ENCODE measurements at regions not wholly inside any gene's neighbourhood (a gene's known extent, or its start where the extent isn't known, plus 50 kb on each side); places are given as distances from the start of the nearest gene placed in this dataset.
"Not testable (repeated sequence)": the region's sequence is repeated elsewhere in the genome, so short reads cannot be mapped to it uniquely, and the experiment has no call there.

DNA sequence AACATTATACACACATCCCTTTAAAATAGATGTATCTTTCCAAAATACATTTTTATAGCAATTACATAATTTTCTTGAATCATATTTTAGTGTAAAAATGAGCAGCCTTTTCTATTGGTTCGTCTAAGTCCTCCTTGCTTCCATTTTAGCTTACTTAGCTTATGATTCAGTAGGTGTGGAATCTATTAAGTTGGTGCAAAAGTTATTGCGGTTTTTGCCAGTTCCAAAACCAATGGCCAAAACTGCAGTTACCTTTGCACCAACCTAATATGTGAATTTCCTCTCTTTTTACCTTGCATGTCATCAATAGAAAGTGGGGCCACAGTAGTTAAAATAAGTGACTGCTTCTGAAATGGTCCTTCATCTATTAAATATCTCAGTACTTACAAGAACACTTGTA, 279.0 kb downstream of the OTUD1 start:
- H3K27me3 Mint-ChIP-seq: peaks cover 2% of the 10 kb centered on the region
- H3K4me3 Mint-ChIP-seq: no peak overlapping the region
- H3K36me3 Mint-ChIP-seq: no peaks in the 10 kb centered on the region
- H3K9me3 Mint-ChIP-seq: peaks cover 0 to 10% (median 2%) of the 10 kb centered on the region in 3 donors
- H3K4me1 Mint-ChIP-seq: no peaks in the 10 kb centered on the region
- H3K27ac Mint-ChIP-seq: no peak overlapping the region

DNA sequence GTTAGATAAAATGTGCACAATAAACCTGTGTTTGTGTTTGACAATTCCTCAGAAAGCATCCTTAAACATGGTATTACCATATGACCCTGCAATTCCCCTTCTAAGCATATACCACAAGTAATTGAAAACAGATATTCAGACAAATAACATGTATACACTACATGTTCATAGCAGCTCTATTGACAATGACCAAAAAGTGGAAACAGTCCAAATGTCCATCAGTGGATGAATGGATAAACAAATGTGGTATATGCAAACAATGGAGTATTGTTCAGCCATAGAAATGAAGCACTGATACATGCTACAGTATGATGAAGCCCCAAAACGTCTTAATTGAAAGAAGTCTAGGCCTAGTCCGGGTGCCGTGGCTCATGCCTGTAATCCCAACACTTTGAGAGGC, 280.1 kb downstream of the OTUD1 start:
- Mint-ChIP-seq H3K27ac (no peak overlapping the region), H3K27me3 (peaks cover 2% of the 10 kb centered on the region), H3K4me1 (no peaks in the 10 kb centered on the region), H3K4me3 (no peak overlapping the region), H3K9me3 (peaks cover 0 to 10% (median 2%) of the 10 kb centered on the region in 3 donors), H3K36me3 (no peaks in the 10 kb centered on the region)

DNA sequence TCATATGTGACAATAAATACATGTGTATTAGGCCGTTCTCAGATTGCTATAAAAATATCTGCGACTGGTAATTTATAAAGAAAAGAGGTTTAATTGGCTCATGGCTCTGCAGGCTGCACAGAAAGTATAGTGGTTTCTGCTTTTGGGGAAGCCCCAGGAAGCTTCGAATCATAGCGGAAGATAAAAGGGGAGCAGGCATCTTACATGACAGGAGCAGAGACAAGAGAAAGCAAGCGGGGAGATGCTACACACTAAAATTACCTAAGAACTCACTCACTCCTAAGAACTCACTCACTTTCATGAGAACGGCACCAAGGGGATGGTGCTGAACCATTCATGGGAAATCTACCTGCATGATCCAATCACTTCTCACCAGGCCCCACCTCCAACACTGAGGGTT, 284.9 kb downstream of the OTUD1 start:
- Mint-ChIP-seq H3K9me3 (peaks cover under 1 to 11% (median 5%) of the 10 kb centered on the region in 3 donors), H3K27ac (no peak overlapping the region), H3K27me3 (no peaks in the 10 kb centered on the region), H3K4me3 (no peak overlapping the region), H3K4me1 (no peaks in the 10 kb centered on the region), H3K36me3 (no peaks in the 10 kb centered on the region)

GRCh38 chr10:23725548-23725947, 286.7 kb downstream of the OTUD1 start:
- no peaks in the 10 kb centered on the region for H3K4me1 Mint-ChIP-seq
- no peak overlapping the region for H3K4me3 Mint-ChIP-seq
- H3K9me3 Mint-ChIP-seq: peaks cover 4 to 13% (median 7%) of the 10 kb centered on the region in 3 donors
- H3K27ac Mint-ChIP-seq: no peak overlapping the region
- H3K27me3 Mint-ChIP-seq: no peaks in the 10 kb centered on the region
- H3K36me3 Mint-ChIP-seq: no peaks in the 10 kb centered on the region

- no peaks in the 10 kb centered on the region for H3K27me3 Mint-ChIP-seq
- H3K4me3 Mint-ChIP-seq: no peak overlapping the region
- H3K4me1 Mint-ChIP-seq: peaks cover 0 to 6% (median 6%) of the 10 kb centered on the region in 3 donors
- no peaks in the 10 kb centered on the region for H3K36me3 Mint-ChIP-seq
- H3K27ac Mint-ChIP-seq: no peak overlapping the region
- H3K9me3 Mint-ChIP-seq: peaks cover 4 to 8% (median 6%) of the 10 kb centered on the region in 3 donors
Measured at GRCh38 chr10:23742368-23742767, 303.5 kb downstream of the OTUD1 start.

- no peak overlapping the region for H3K27ac Mint-ChIP-seq
- no peak overlapping the region for H3K4me3 Mint-ChIP-seq
- no peaks in the 10 kb centered on the region for H3K36me3 Mint-ChIP-seq
- H3K9me3 Mint-ChIP-seq: peaks cover 4 to 9% (median 6%) of the 10 kb centered on the region in 3 donors
- no peaks in the 10 kb centered on the region for H3K27me3 Mint-ChIP-seq
- peaks cover 0 to 6% (median 6%) of the 10 kb centered on the region in 3 donors for H3K4me1 Mint-ChIP-seq
Measured at GRCh38 chr10:23742807-23743206, 303.9 kb downstream of the OTUD1 start.

DNA sequence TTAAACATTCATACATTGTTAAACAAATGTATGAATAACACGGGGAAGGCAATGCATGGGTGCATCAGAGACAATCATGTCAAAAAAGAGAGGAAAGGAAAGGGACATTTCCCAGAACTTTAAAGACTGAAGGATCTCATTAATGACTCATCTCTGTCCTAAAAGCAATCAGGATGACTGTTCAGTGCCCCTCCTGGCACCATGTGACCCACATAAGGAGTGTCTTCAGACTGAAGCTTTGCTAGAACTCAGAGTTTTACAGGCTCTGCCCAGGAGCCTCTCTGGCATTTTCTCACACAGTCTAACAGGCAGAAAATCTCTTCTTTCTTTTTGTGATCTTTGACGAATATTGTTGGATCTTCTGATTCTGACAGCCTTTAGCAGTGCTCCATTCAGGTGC, 315.3 kb downstream of the OTUD1 start:
- Mint-ChIP-seq H3K27me3 (no peaks in the 10 kb centered on the region), H3K9me3 (peaks cover 0 to 2% (median 0%) of the 10 kb centered on the region in 3 donors), H3K4me3 (no peak overlapping the region), H3K36me3 (no peaks in the 10 kb centered on the region), H3K27ac (no peak overlapping the region), H3K4me1 (no peaks in the 10 kb centered on the region)

GRCh38 chr10:23754941-23755340, 316.1 kb downstream of the OTUD1 start:
- Mint-ChIP-seq H3K36me3 (no peaks in the 10 kb centered on the region), H3K4me1 (no peaks in the 10 kb centered on the region), H3K27me3 (no peaks in the 10 kb centered on the region), H3K27ac (no peak overlapping the region), H3K4me3 (no peak overlapping the region), H3K9me3 (peaks cover 0 to 2% (median 0%) of the 10 kb centered on the region in 3 donors)

- no peak overlapping the region for H3K27ac Mint-ChIP-seq
- no peaks in the 10 kb centered on the region for H3K27me3 Mint-ChIP-seq
- no peak overlapping the region for H3K4me3 Mint-ChIP-seq
- H3K36me3 Mint-ChIP-seq: no peaks in the 10 kb centered on the region
- H3K4me1 Mint-ChIP-seq: no peaks in the 10 kb centered on the region
- peaks cover 0 to 6% (median 0%) of the 10 kb centered on the region in 3 donors for H3K9me3 Mint-ChIP-seq
Measured at GRCh38 chr10:23755556-23755955, 316.7 kb downstream of the OTUD1 start.

GRCh38 chr10:23768281-23768680, 329.4 kb downstream of the OTUD1 start:
- H3K4me3 Mint-ChIP-seq: no peak overlapping the region
- no peaks in the 10 kb centered on the region for H3K27me3 Mint-ChIP-seq
- H3K4me1 Mint-ChIP-seq: no peaks in the 10 kb centered on the region
- H3K9me3 Mint-ChIP-seq: peaks cover 4 to 7% (median 5%) of the 10 kb centered on the region in 3 donors
- H3K36me3 Mint-ChIP-seq: no peaks in the 10 kb centered on the region
- no peak overlapping the region for H3K27ac Mint-ChIP-seq

- peaks cover 0 to 4% (median 1%) of the 10 kb centered on the region in 3 donors for H3K9me3 Mint-ChIP-seq
- no peak overlapping the region for H3K4me3 Mint-ChIP-seq
- H3K36me3 Mint-ChIP-seq: no peaks in the 10 kb centered on the region
- H3K27ac Mint-ChIP-seq: no peak overlapping the region
- H3K4me1 Mint-ChIP-seq: peaks cover 0 to 2% (median 0%) of the 10 kb centered on the region in 3 donors
- no peaks in the 10 kb centered on the region for H3K27me3 Mint-ChIP-seq
Measured at GRCh38 chr10:23777153-23777552, 338.3 kb downstream of the OTUD1 start.

GRCh38 chr10:23779301-23779700, 340.4 kb downstream of the OTUD1 start:
- H3K27me3 Mint-ChIP-seq: no peaks in the 10 kb centered on the region
- H3K4me1 Mint-ChIP-seq: no peaks in the 10 kb centered on the region
- peaks cover 0 to 4% (median 1%) of the 10 kb centered on the region in 3 donors for H3K9me3 Mint-ChIP-seq
- H3K4me3 Mint-ChIP-seq: no peak overlapping the region
- no peak overlapping the region for H3K27ac Mint-ChIP-seq
- no peaks in the 10 kb centered on the region for H3K36me3 Mint-ChIP-seq

- H3K4me1 Mint-ChIP-seq: no peaks in the 10 kb centered on the region
- H3K36me3 Mint-ChIP-seq: no peaks in the 10 kb centered on the region
- peaks cover 0 to 4% (median 1%) of the 10 kb centered on the region in 3 donors for H3K9me3 Mint-ChIP-seq
- H3K27me3 Mint-ChIP-seq: peaks cover 3% of the 10 kb centered on the region
- H3K27ac Mint-ChIP-seq: no peak overlapping the region
- no peak overlapping the region for H3K4me3 Mint-ChIP-seq
Measured at GRCh38 chr10:23780331-23780730, 341.5 kb downstream of the OTUD1 start.

- Mint-ChIP-seq H3K4me3 (no peak overlapping the region), H3K27ac (no peak overlapping the region), H3K9me3 (peaks cover 0 to under 1% (median 0%) of the 10 kb centered on the region in 3 donors)
Measured at GRCh38 chr10:23786594-23786993, 347.7 kb downstream of the OTUD1 start.

DNA sequence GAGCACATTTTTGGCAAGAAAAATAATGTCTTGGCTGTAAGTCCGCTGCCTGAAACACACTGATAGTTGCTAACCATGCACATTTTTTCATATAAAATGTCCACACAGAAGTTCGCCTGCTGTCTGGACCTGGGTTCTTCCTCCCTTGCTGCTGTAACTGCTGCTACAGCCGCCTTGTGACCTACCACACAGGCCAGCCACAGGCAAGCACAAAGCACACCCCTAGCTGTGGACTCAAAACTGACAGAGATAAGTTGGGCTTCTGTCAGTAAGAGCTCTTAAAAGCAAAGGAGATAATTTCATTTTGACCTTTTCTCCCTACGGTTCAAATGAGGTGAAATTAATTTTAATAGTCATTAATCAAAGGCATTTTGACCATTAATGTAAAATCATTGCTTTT, 354.7 kb downstream of the OTUD1 start:
- Mint-ChIP-seq H3K4me3 (no peak overlapping the region), H3K27me3 (no peaks in the 10 kb centered on the region), H3K4me1 (peaks cover 0 to 6% (median 3%) of the 10 kb centered on the region in 3 donors)

More at GRCh38 chr10:23786594-23786993, 347.7 kb downstream of the OTUD1 start:
- Mint-ChIP-seq H3K36me3 (no peaks in the 10 kb centered on the region), H3K4me1 (no peaks in the 10 kb centered on the region), H3K27me3 (peaks cover 3% of the 10 kb centered on the region)

DNA sequence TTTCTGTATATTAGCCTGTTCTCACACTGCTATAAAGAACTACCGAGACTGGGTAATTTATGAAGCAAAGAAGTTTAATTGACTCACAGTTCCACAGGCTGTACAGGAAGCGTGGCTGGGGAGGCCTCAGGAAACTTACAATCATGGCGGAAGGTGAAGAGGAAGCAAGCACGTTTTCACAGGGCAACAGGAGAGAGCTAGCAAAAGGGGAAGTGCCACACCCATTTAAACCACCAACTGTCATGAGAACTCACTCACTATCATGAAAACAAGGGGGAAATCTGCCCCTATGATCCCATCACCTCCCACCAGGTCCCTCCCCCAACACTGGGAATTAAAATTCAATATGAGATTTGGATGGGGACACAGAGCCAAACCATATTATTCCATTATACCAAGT, 358.6 kb downstream of the OTUD1 start:
- not testable (repeated sequence) for H3K4me1 Mint-ChIP-seq, H3K4me3 Mint-ChIP-seq, H3K27me3 Mint-ChIP-seq, H3K36me3 Mint-ChIP-seq
- H3K27ac Mint-ChIP-seq: peak overlapping the region in 1 of 3 donors; percentile 12
- H3K9me3 Mint-ChIP-seq: peaks cover 7 to 10% (median 8%) of the 10 kb centered on the region in 3 donors

More for the DNA sequence above, 354.7 kb downstream of the OTUD1 start:
- Mint-ChIP-seq H3K36me3 (no peaks in the 10 kb centered on the region), H3K27ac (no peak overlapping the region), H3K9me3 (peaks cover 2 to 8% (median 2%) of the 10 kb centered on the region in 3 donors)
